ENCODE measurements at regions not wholly inside any gene's neighbourhood (a gene's known extent, or its start where the extent isn't known, plus 50 kb on each side); places are given as distances from the start of the nearest gene placed in this dataset.

- TF ChIP-seq E2F6 (IDR thresholded peaks at IDR 0.05): no peak
- TF ChIP-seq CEBPB (IDR thresholded peaks at IDR 0.05; ENCODE audit: low read depth, low read length): no peak
- TF ChIP-seq TAF7 (optimal IDR thresholded peaks at IDR 0.05; ENCODE audit: borderline replicate concordance, low read depth, low read length): no peak
- no peak for TF ChIP-seq JUND (IDR thresholded peaks at IDR 0.05; ENCODE audit: low read length)
- no peak for TF ChIP-seq SP1 (IDR thresholded peaks at IDR 0.05; ENCODE audit: low read depth, low read length)
These were observed 1270.0 kb downstream of the ARAP2 start (continued) for GRCh38 chr4:34974313-34974680.
